H9 (cell line): ENCODE measurements at regions not wholly inside any gene's neighbourhood (a gene's known extent, or its start where the extent isn't known, plus 50 kb on each side); places are given as distances from the start of the nearest gene placed in this dataset.

Experiments used
- DNase-seq: peaks from one replicate; pipeline ENCODE4 v3.0.0-alpha.2; 2017
- H2AFZ ChIP-seq: one replicate; pipeline ENCODE4 v1.6.1; 2013; ENCODE audit warnings: mild to moderate bottlenecking, low read length, control low read depth, moderate library complexity
- H2AK5ac ChIP-seq: 2 replicates; pipeline ENCODE4 v1.6.1; 2013; ENCODE audit warnings: low read length, control low read depth, mixed read lengths; ENCODE audit not compliant: insufficient read length
- H2BK120ac ChIP-seq: one replicate; pipeline ENCODE4 v1.6.1; 2013; ENCODE audit warnings: low read depth, mild to moderate bottlenecking, low read length, control low read depth, inconsistent platforms; ENCODE audit not compliant: poor library complexity, severe bottlenecking
- H2BK12ac ChIP-seq: 2 replicates; pipeline ENCODE4 v1.6.1; 2013; ENCODE audit warnings: low read length, control low read depth, mixed read lengths, low read depth; ENCODE audit not compliant: insufficient read length
- H2BK15ac ChIP-seq: 2 replicates; pipeline ENCODE4 v1.6.1; 2013; ENCODE audit warnings: low read depth, low read length, control low read depth
- H2BK20ac ChIP-seq: one replicate; pipeline ENCODE4 v1.6.1; 2013; ENCODE audit warnings: low read depth, mild to moderate bottlenecking, low read length, control low read depth, inconsistent platforms; ENCODE audit not compliant: poor library complexity, severe bottlenecking
- H2BK5ac ChIP-seq: 2 replicates; pipeline ENCODE4 v1.6.1; 2013; ENCODE audit warnings: low read length, control low read depth, mixed read lengths; ENCODE audit not compliant: insufficient read length
- H3K14ac ChIP-seq: 2 replicates; pipeline ENCODE4 v1.6.1; 2013; ENCODE audit warnings: low read length, control low read depth; ENCODE audit not compliant: insufficient read depth
- H3K18ac ChIP-seq: 2 replicates; pipeline ENCODE4 v1.6.1; 2013; ENCODE audit warnings: low read depth, mild to moderate bottlenecking, mixed read lengths, low read length, control low read depth; ENCODE audit not compliant: insufficient read length
- H3K23ac ChIP-seq: 2 replicates; pipeline ENCODE4 v1.6.1; 2013; ENCODE audit warnings: low read length, control low read depth, mixed read lengths, low read depth; ENCODE audit not compliant: insufficient read length
- H3K23me2 ChIP-seq: 2 replicates; pipeline ENCODE4 v1.6.1; 2013; ENCODE audit warnings: low read depth, mild to moderate bottlenecking, mixed read lengths, low read length, control low read depth; ENCODE audit not compliant: insufficient read length, poor library complexity, severe bottlenecking
- H3K27ac ChIP-seq: 2 replicates; pipeline ENCODE4 v1.5.1; 2013; ENCODE audit warnings: low read length, control low read depth, mixed read lengths, low read depth; ENCODE audit not compliant: insufficient read length
- H3K27me3 ChIP-seq: 2 replicates; pipeline ENCODE4 v1.6.1; 2013; ENCODE audit warnings: low read length, control low read depth, inconsistent platforms; ENCODE audit not compliant: insufficient read depth
- H3K4ac ChIP-seq: 2 replicates; pipeline ENCODE4 v1.6.1; 2013; ENCODE audit warnings: low read depth, mild to moderate bottlenecking, control low read depth, inconsistent platforms, low read length, moderate library complexity
- H3K4me1 ChIP-seq: 2 replicates; pipeline ENCODE4 v1.6.1; 2013; ENCODE audit warnings: low read length, control low read depth, inconsistent platforms; ENCODE audit not compliant: insufficient read depth
- H3K4me2 ChIP-seq: 2 replicates; pipeline ENCODE4 v1.6.1; 2013; ENCODE audit warnings: low read length, control low read depth, mixed read lengths; ENCODE audit not compliant: insufficient read length, insufficient read depth
- H3K56ac ChIP-seq: 2 replicates; pipeline ENCODE4 v1.6.1; 2013; ENCODE audit warnings: low read depth, mild to moderate bottlenecking, mixed read lengths, low read length, control low read depth; ENCODE audit not compliant: insufficient read length
- H3K79me1 ChIP-seq: 2 replicates; pipeline ENCODE4 v1.6.1; 2013; ENCODE audit warnings: low read depth, mild to moderate bottlenecking, moderate library complexity, low read length, control low read depth, inconsistent platforms; ENCODE audit not compliant: insufficient read depth, poor library complexity, severe bottlenecking
- H3K79me2 ChIP-seq: 2 replicates; pipeline ENCODE4 v1.6.1; 2013; ENCODE audit warnings: low read length, control low read depth, inconsistent platforms; ENCODE audit not compliant: insufficient read depth
- H3K9ac ChIP-seq: 2 replicates; pipeline ENCODE4 v1.6.1; 2013; ENCODE audit warnings: low read length, control low read depth, mixed read lengths; ENCODE audit not compliant: insufficient read length; ENCODE audit errors: extremely low read depth
- H3K9me3 ChIP-seq: one replicate; pipeline ENCODE4 v1.6.1; 2013; ENCODE audit warnings: low read depth, low read length, inconsistent platforms; ENCODE audit not compliant: control insufficient read depth
- H3T11ph ChIP-seq: one replicate; pipeline ENCODE4 v1.6.1; 2013; ENCODE audit warnings: mild to moderate bottlenecking, low read length, control low read depth, inconsistent platforms
- H4K20me1 ChIP-seq: one replicate; pipeline ENCODE4 v1.6.1; 2013; ENCODE audit not compliant: control insufficient read depth, insufficient read length, insufficient read depth
- H4K5ac ChIP-seq: 2 replicates; pipeline ENCODE4 v1.6.1; 2013; ENCODE audit warnings: low read depth, mild to moderate bottlenecking, mixed read lengths, low read length, control low read depth; ENCODE audit not compliant: insufficient read length
- H4K8ac ChIP-seq: replicated peaks from 2 replicates; pipeline ENCODE4 v1.6.1; 2013; ENCODE audit warnings: low read length, control low read depth, mixed read lengths, low read depth; ENCODE audit not compliant: insufficient read length
- H4K91ac ChIP-seq: 2 replicates; pipeline ENCODE4 v1.6.1; 2013; ENCODE audit warnings: low read depth, mild to moderate bottlenecking, moderate library complexity, mixed read lengths, low read length, control low read depth; ENCODE audit not compliant: insufficient read length
- H3K27ac Mint-ChIP-seq, 3 experiments: 2 replicates in 2 of 3; 3 replicates in 1 of 3; pipeline ENCODE4 v1.8.0; 2020 to 2021; ENCODE audit warnings: mixed read lengths in 3 of 3, mild to moderate bottlenecking in 1 of 3, moderate library complexity in 1 of 3
- H3K27me3 Mint-ChIP-seq: 2 replicates; pipeline ENCODE4 v1.8.0; 2021; ENCODE audit warnings: low read depth, mild to moderate bottlenecking, moderate library complexity, mixed read lengths
- H3K36me3 Mint-ChIP-seq, 3 experiments: 2 replicates in 2 of 3; 3 replicates in 1 of 3; pipeline ENCODE4 v1.8.0; 2020 to 2021; ENCODE audit warnings: low read depth in 3 of 3, mixed read lengths in 3 of 3; ENCODE audit not compliant: insufficient read depth in 1 of 3
- H3K4me1 Mint-ChIP-seq, 2 experiments: 2 replicates each; pipeline ENCODE4 v1.8.0; 2020; ENCODE audit warnings: mixed read lengths in 2 of 2
- H3K4me3 Mint-ChIP-seq, 2 experiments: 2 replicates in 1 of 2; 3 replicates in 1 of 2; pipeline ENCODE4 v1.8.0; 2020 to 2021; ENCODE audit warnings: mild to moderate bottlenecking in 2 of 2, mixed read lengths in 2 of 2, moderate library complexity in 1 of 2
- H3K9me3 Mint-ChIP-seq, 2 experiments: 2 replicates in 1 of 2; 3 replicates in 1 of 2; pipeline ENCODE4 v1.8.0; 2020; ENCODE audit warnings: mild to moderate bottlenecking in 2 of 2, mixed read lengths in 2 of 2, moderate library complexity in 1 of 2
- WGBS: extraction: QIAGEN DNeasy Blood & Tissue Kit; methylation state at CpG from one replicate; pipeline ENCODE4 v1.1.7; 2013; ENCODE audit warnings: missing lambda C conversion rate, low lambda C conversion rate, mixed read lengths; ENCODE audit not compliant: insufficient read length; ENCODE audit errors: extremely low coverage; 5-methylcytosine and 5-hydroxymethylcytosine counted together
- TF ChIP-seq, protein P1 (sequence below): fragments of 200-600 bp; sonication (generic); conservative IDR thresholded peaks from 3 replicates; pipeline ENCODE4 v1.8.0; 2021; ENCODE audit warnings: antibody characterized with exemption, mild to moderate bottlenecking

DNA sequence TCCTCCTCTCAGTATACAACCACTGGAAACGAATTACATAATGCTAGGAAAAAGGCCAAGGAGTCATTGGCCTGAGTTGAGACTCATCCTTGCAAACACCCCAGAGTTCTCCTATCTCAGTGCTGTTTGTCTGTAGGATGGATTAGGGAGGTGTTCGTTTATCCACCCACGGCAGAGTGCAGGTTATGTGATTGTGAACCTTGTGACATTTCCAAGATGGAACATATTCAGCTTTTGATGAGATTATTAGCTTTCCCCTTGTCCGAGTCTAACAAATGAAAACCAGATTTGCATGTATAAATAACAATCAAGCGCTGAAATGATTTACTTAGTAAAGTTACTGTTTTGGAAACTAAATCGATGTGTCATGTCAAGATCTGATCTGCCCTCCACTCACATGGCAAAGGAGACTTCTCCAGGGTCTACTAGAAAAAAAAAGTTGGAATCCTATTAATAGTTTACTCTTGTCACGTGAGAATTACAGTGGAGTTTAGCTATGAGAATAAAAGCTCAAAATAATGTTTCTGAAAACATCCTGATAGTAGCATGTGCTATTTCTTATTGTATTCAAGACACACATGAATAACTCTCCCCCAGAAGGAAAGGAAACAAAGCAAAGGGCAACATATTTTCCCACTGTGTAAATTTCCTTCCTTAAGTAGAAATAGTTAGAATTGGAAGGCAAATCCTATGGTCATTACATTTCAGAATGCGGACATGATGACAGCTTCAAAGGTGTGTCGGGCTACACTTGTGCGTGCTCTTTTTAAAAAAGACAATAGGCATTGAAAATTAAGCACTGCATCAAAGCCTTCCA is 600.4 kb downstream of the EBF1 start:
- Histone ChIP-seq H4K5ac (no peak overlapping the region), H2BK120ac (no peak overlapping the region), H3K27me3 (no peaks in the 10 kb centered on the region), H2BK15ac (no peak overlapping the region), H3K23ac (no peak overlapping the region), H3K4me1 (no peaks in the 10 kb centered on the region), H2AFZ (no peak overlapping the region), H2BK20ac (no peak overlapping the region), H3K9ac (no peak overlapping the region), H2BK5ac (no peak overlapping the region), H3K79me1 (no peaks in the 10 kb centered on the region), H3K79me2 (no peaks in the 10 kb centered on the region), H3K14ac (no peak overlapping the region), H2AK5ac (no peak overlapping the region), H3K9me3 (no peaks in the 10 kb centered on the region), H3K27ac (no peak overlapping the region), H3K4me2 (no peak overlapping the region), H3K4ac (no peak overlapping the region), H3T11ph (no peak overlapping the region), H2BK12ac (no peak overlapping the region), H3K23me2 (no peaks in the 10 kb centered on the region), H3K56ac (no peak overlapping the region), H3K18ac (no peak overlapping the region), H4K91ac (no peak overlapping the region), H4K8ac (no peak overlapping the region), H4K20me1 (no peaks in the 10 kb centered on the region)
- peaks cover 7% of the 10 kb centered on the region in 2 experiments; a peak in 3 of 4 replicates for H3K4me1 Mint-ChIP-seq
- no peaks in the 10 kb centered on the region; a peak in 1 of 5 replicates for H3K9me3 Mint-ChIP-seq
- no peaks in the 10 kb centered on the region; the same call in 1 of the 2 replicates for H3K27me3 Mint-ChIP-seq
- no peaks in the 10 kb centered on the region for H3K36me3 Mint-ChIP-seq
- TF ChIP-seq, protein P1, sequence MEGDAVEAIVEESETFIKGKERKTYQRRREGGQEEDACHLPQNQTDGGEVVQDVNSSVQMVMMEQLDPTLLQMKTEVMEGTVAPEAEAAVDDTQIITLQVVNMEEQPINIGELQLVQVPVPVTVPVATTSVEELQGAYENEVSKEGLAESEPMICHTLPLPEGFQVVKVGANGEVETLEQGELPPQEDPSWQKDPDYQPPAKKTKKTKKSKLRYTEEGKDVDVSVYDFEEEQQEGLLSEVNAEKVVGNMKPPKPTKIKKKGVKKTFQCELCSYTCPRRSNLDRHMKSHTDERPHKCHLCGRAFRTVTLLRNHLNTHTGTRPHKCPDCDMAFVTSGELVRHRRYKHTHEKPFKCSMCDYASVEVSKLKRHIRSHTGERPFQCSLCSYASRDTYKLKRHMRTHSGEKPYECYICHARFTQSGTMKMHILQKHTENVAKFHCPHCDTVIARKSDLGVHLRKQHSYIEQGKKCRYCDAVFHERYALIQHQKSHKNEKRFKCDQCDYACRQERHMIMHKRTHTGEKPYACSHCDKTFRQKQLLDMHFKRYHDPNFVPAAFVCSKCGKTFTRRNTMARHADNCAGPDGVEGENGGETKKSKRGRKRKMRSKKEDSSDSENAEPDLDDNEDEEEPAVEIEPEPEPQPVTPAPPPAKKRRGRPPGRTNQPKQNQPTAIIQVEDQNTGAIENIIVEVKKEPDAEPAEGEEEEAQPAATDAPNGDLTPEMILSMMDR, result no peak
- no peak overlapping the region for H3K27ac Mint-ChIP-seq
- no peak overlapping the region for H3K4me3 Mint-ChIP-seq
- no CpG with 5 or more reads among the region's 10 CpGs for WGBS
- DNase-seq, result no peak
